Parathyroid adenoma (tissue), 2 donors: ENCODE measurements at regions not wholly inside any gene's neighbourhood (a gene's known extent, or its start where the extent isn't known, plus 50 kb on each side); places are given as distances from the start of the nearest gene placed in this dataset.

ENCODE experiments used
- H2AFZ ChIP-seq: fragments of 300-600 bp; sonication (generic); one replicate; pipeline ENCODE4 v1.7.0; 2017; ENCODE audit warnings: antibody characterized with exemption, mild to moderate bottlenecking
- H3K27ac ChIP-seq: fragments of 300-600 bp; sonication (generic); one replicate; pipeline ENCODE4 v1.7.0; 2017
- H3K27me3 ChIP-seq: fragments of 300-600 bp; sonication (generic); one replicate; pipeline ENCODE4 v1.7.0; 2017; ENCODE audit warnings: low read length; ENCODE audit not compliant: control insufficient read depth, insufficient read depth
- H3K36me3 ChIP-seq: fragments of 300-600 bp; sonication (generic); one replicate; pipeline ENCODE4 v1.7.0; 2017; ENCODE audit warnings: low read length; ENCODE audit not compliant: control insufficient read depth, insufficient read depth
- H3K4me1 ChIP-seq: fragments of 300-600 bp; sonication (generic); one replicate; pipeline ENCODE4 v1.7.0; 2017; ENCODE audit warnings: control low read depth
- H3K4me2 ChIP-seq: fragments of 300-600 bp; sonication (generic); one replicate; pipeline ENCODE4 v1.7.0; 2017; ENCODE audit warnings: low read length
- H3K4me3 ChIP-seq: fragments of 300-600 bp; sonication (generic); one replicate; pipeline ENCODE4 v1.7.0; 2017; ENCODE audit warnings: low read depth, low read length
- H3K79me2 ChIP-seq: fragments of 300-600 bp; sonication (generic); one replicate; pipeline ENCODE4 v1.7.0; 2017; ENCODE audit warnings: control low read depth
- H3K9ac ChIP-seq: fragments of 300-600 bp; sonication (generic); one replicate; pipeline ENCODE4 v1.7.0; 2017; ENCODE audit warnings: mild to moderate bottlenecking
- H3K9me3 ChIP-seq: fragments of 300-600 bp; sonication (generic); one replicate; pipeline ENCODE4 v1.7.0; 2017; ENCODE audit warnings: low read length; ENCODE audit not compliant: control insufficient read depth
- TF ChIP-seq, protein P1 (sequence below): fragments of 300-600 bp; sonication (generic); IDR thresholded peaks from one replicate; pipeline ENCODE4 v1.7.0; 2017; ENCODE audit warnings: antibody characterized with exemption, mild to moderate bottlenecking
- donor health status: primary hyperparathyroidism.

DNA sequence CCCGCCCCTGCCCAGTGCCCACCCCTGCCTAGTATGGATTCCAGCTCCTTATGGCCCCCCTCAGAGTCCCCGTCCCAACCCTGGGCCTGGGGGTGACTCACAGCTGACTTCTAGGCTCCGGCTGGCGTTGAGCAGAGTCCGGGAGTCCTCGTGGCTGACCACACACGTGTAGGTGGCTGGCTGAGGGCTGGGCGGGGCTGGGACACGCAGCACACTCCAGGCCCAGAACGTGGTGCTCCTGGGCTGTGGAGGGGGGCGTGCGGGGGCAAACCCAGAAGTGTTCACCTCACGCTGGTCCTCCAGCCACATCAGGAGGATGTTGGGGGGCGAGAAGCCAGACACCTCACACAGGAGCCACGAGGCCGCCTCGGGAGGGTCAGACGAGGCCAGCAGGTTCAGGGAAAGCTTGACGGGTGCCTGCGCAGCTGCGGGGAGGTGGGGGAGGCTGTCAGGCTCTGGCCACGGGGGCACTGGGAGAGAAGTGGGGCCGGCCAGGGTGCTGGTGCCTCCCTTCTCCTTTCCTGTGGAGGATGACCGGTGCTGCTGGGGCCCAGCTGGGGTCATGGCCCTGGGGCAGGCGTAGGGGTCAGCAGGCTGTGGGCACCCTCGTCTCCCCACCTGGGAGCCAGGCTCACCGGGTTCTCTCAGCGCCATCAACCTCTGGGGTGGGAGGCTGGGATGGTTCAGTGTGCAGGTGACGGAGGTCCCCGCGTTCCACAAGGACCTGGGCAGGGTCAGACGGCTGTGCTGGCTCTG lies 314.1 kb downstream of the TMEM121 start:
- H3K4me1 ChIP-seq: no peaks in the 10 kb centered on the region
- TF ChIP-seq, protein P1, sequence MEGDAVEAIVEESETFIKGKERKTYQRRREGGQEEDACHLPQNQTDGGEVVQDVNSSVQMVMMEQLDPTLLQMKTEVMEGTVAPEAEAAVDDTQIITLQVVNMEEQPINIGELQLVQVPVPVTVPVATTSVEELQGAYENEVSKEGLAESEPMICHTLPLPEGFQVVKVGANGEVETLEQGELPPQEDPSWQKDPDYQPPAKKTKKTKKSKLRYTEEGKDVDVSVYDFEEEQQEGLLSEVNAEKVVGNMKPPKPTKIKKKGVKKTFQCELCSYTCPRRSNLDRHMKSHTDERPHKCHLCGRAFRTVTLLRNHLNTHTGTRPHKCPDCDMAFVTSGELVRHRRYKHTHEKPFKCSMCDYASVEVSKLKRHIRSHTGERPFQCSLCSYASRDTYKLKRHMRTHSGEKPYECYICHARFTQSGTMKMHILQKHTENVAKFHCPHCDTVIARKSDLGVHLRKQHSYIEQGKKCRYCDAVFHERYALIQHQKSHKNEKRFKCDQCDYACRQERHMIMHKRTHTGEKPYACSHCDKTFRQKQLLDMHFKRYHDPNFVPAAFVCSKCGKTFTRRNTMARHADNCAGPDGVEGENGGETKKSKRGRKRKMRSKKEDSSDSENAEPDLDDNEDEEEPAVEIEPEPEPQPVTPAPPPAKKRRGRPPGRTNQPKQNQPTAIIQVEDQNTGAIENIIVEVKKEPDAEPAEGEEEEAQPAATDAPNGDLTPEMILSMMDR: no peak
- H3K36me3 ChIP-seq: no peaks in the 10 kb centered on the region
- H3K79me2 ChIP-seq: no peaks in the 10 kb centered on the region
- H3K27ac ChIP-seq: no peak overlapping the region
- no peaks in the 10 kb centered on the region for H3K27me3 ChIP-seq
- no peak overlapping the region for H3K4me3 ChIP-seq
- no peak overlapping the region for H3K4me2 ChIP-seq
- H3K9ac ChIP-seq: no peak overlapping the region
- no peak overlapping the region for H2AFZ ChIP-seq
- no peaks in the 10 kb centered on the region for H3K9me3 ChIP-seq

DNA sequence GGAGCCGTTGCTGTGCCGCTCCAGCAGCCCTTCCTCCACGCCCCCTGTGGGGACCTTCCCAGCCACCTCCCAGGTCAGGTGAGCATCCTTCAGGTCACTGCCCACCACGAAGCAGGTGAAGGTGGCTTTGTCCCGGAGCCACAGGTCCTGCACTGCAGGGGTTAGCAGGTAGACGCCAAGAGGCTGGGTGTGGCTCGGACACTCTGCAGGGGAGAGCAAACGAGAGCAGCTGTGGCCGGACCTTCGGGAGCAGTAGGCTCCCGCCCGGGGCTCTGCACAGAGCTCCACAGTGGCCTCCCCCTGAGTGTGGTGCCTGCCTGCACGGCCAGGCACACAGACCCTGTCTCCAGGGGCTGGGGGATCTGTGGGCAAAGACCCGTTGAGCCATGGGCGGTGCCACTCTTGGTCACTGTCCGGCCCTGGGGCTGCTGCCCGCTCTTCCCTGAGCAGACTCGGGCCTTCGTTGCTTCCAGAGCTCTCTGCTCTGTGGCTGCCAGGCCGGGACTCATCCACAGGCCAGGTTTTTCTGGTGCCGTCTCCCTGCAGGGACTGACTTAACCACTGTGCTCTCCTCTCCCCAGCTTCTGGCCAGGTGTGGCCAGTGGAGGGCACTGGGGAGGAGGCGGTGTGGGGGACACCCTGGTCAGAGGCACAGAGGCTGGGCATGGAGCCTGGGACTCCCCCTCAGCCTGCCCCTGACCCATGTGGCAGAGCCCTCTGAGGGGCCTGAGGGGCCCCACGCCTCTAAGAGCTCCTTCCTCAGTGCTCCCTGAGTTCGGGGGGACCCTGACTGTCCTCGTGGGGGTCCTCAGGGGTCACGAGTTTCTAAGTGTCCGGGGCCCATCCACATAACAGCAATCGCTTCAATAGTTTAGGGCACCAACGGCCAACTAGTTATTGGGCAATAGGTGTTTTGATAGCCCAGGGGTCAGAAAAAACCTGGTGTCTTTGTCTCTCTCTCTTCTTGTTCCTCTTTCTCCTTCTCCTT lies 314.9 kb downstream of the TMEM121 start:
- H3K36me3 ChIP-seq: no peaks in the 10 kb centered on the region
- H3K4me1 ChIP-seq: no peaks in the 10 kb centered on the region
- H3K9ac ChIP-seq: no peak overlapping the region
- no peaks in the 10 kb centered on the region for H3K27me3 ChIP-seq
- TF ChIP-seq, protein P1: no peak
- H3K4me2 ChIP-seq: no peak overlapping the region
- no peak overlapping the region for H3K4me3 ChIP-seq
- no peak overlapping the region for H2AFZ ChIP-seq
- H3K79me2 ChIP-seq: no peaks in the 10 kb centered on the region
- H3K27ac ChIP-seq: no peak overlapping the region
- H3K9me3 ChIP-seq: no peaks in the 10 kb centered on the region

DNA sequence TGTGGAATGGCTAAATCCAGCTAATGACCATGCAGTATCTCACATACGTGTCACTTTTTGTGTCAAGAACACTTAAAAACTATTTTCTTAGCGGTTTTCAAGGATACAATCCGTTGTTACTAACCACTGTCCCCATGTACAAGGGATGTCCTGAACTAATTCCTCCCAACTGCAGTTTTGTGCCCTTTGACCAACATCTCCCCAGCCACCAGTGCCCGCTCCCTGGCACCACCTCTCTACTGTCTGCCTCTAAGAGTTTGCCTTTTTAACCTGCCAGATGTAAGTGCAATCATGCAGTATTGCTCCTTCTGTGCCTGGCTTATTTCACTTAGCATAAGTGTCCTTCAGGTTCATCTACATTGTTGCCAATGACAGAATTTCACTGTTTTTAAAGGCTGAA lies 315.7 kb downstream of the TMEM121 start:
- Histone ChIP-seq H3K79me2 (no peaks in the 10 kb centered on the region), H3K4me1 (no peaks in the 10 kb centered on the region), H3K27ac (no peak overlapping the region), H3K9ac (no peak overlapping the region), H3K27me3 (no peaks in the 10 kb centered on the region), H3K4me3 (no peak overlapping the region), H3K36me3 (no peaks in the 10 kb centered on the region), H3K9me3 (no peaks in the 10 kb centered on the region), H2AFZ (no peak overlapping the region), H3K4me2 (no peak overlapping the region)
- TF ChIP-seq, protein P1: no peak

DNA sequence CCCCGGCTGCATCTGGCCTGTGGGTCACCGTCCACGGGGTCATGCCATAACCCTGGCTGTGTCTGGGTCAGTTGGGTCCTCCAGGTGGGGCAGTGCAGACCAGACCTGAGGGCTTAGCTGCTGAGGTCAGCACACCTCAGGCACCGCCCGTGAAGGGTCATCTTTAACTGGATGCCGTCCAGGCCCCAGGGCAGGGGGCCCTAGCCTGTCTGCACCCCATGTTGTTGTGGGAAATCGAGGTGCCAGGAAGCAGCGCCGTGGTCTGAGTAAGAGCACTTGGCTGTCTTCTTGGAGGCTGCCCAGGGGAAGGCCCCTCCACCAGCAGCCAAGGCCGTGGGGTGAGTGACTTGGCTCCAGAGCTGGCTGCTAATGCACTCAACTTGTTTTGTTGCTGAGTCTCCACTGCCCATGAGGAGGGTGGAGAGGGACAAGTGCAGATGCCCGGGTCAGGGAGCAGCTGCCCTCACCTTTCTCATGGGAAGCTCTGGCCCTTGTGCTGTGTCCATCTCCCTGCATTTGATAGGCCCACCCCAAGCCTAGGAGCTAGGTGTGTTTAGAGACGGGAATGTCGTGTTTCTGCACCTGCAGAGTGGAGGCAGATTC lies 317.2 kb downstream of the TMEM121 start:
- TF ChIP-seq, protein P1: no peak
- Histone ChIP-seq H3K4me3 (no peak overlapping the region), H3K4me2 (no peak overlapping the region), H2AFZ (no peak overlapping the region), H3K4me1 (no peaks in the 10 kb centered on the region), H3K27me3 (no peaks in the 10 kb centered on the region), H3K79me2 (no peaks in the 10 kb centered on the region), H3K9me3 (no peaks in the 10 kb centered on the region), H3K9ac (no peak overlapping the region), H3K27ac (no peak overlapping the region), H3K36me3 (no peaks in the 10 kb centered on the region)
